Duodenal mucosa (tissue), 2 donors: ENCODE measurements at regions not wholly inside any gene's neighbourhood (a gene's known extent, or its start where the extent isn't known, plus 50 kb on each side); places are given as distances from the start of the nearest gene placed in this dataset.

Experiments
- H3K27ac ChIP-seq: one replicate; pipeline ENCODE4 v1.7.0; 2013; ENCODE audit warnings: low read depth, low read length
- H3K27me3 ChIP-seq, 2 donors: one replicate each; pipeline ENCODE4 v1.7.0; 2013; ENCODE audit warnings: low read length in 2 of 2, control low read depth in 1 of 2; ENCODE audit not compliant: insufficient read depth in 2 of 2, control insufficient read depth in 1 of 2
- H3K36me3 ChIP-seq, 2 donors: one replicate each; pipeline ENCODE4 v1.7.0; 2013; ENCODE audit warnings: low read length in 2 of 2, control low read depth in 1 of 2; ENCODE audit not compliant: insufficient read depth in 2 of 2, control insufficient read depth in 1 of 2
- H3K4me1 ChIP-seq, 2 donors: one replicate each; pipeline ENCODE4 v1.7.0; 2013; ENCODE audit warnings: low read length in 2 of 2, control low read depth in 1 of 2; ENCODE audit not compliant: insufficient read depth in 2 of 2, control insufficient read depth in 1 of 2
- H3K4me3 ChIP-seq, 2 donors: one replicate each; pipeline ENCODE4 v1.7.0; 2013; ENCODE audit warnings: low read length in 2 of 2, low read depth in 1 of 2
- H3K9ac ChIP-seq, 2 donors: one replicate each; pipeline ENCODE4 v1.7.0; 2013; ENCODE audit warnings: low read length in 2 of 2, low read depth in 1 of 2
- H3K9me3 ChIP-seq, 2 donors: one replicate each; pipeline ENCODE4 v1.7.0; 2013; ENCODE audit warnings: low read length in 2 of 2, control low read depth in 1 of 2; ENCODE audit not compliant: control insufficient read depth in 1 of 2

DNA sequence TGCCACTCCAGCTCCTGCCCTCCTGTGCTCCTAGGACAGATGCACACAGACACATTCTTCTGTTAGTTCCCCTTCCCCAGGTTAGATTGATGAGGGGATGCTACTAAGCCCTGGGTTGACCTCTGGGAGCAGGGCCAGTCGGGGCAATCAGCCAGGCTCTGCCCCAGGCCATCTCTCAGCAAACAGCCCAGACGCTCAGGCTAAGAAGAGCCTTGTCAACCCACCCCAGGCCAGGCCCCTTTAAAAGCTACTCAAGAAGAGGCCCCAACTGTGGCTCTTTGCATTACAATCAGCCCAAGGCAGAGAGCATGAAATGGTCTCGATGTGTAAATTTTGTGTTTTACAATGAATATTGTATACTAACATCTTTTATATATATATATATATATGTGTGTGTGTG lies 107.4 kb downstream of the TFAP2A start:
- H3K27me3 ChIP-seq: no peaks in the 10 kb centered on the region
- no peaks in the 10 kb centered on the region for H3K9me3 ChIP-seq
- no peak overlapping the region for H3K27ac ChIP-seq
- no peak overlapping the region for H3K4me3 ChIP-seq
- no peaks in the 10 kb centered on the region for H3K36me3 ChIP-seq
- H3K9ac ChIP-seq: no peak overlapping the region
- H3K4me1 ChIP-seq: no peaks in the 10 kb centered on the region

- no peaks in the 10 kb centered on the region for H3K27me3 ChIP-seq
- H3K4me1 ChIP-seq: no peaks in the 10 kb centered on the region
- no peak overlapping the region for H3K9ac ChIP-seq
- no peaks in the 10 kb centered on the region for H3K36me3 ChIP-seq
- no peak overlapping the region for H3K4me3 ChIP-seq
- no peak overlapping the region for H3K27ac ChIP-seq
- no peaks in the 10 kb centered on the region for H3K9me3 ChIP-seq
Observed at GRCh38 chr6:10307028-10307427, 107.8 kb downstream of the TFAP2A start.

DNA sequence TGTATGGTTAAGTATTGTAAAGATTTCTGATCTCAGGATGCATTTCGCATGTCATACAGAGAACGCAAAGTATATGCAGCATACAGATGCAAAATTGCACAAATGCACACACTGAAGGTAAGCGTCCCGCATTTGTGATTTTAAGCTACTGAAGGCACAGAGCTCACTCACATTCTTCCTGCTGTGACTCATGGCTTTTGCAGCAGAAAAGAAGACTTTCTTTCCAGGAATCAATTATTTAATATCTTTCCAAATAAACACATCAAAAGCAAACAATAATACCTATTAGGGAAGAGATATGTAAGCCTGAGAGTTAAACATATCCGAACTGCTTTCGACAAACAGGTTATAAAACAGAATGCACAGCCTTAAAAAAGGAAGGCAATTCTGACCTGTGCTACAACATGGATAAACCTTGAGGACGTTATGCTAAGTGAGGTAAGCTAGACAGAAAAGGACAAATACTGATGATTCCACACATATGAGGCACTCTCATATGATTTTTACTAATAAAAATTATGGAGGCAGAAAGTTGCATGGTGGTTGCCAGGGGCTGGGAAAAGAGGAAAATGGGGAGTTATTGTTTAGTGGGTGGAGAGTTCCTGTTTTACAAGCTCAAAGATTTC lies 109.0 kb downstream of the TFAP2A start:
- Histone ChIP-seq H3K9me3 (no peaks in the 10 kb centered on the region), H3K9ac (no peak overlapping the region), H3K4me3 (no peak overlapping the region), H3K4me1 (no peaks in the 10 kb centered on the region), H3K27me3 (no peaks in the 10 kb centered on the region), H3K36me3 (no peaks in the 10 kb centered on the region), H3K27ac (no peak overlapping the region)

- Histone ChIP-seq H3K36me3 (no peaks in the 10 kb centered on the region), H3K9me3 (no peaks in the 10 kb centered on the region), H3K4me1 (no peaks in the 10 kb centered on the region), H3K27me3 (no peaks in the 10 kb centered on the region), H3K27ac (no peak overlapping the region), H3K4me3 (no peak overlapping the region), H3K9ac (no peak overlapping the region)
Observed at GRCh38 chr6:10303608-10304506, 111.0 kb downstream of the TFAP2A start.

DNA sequence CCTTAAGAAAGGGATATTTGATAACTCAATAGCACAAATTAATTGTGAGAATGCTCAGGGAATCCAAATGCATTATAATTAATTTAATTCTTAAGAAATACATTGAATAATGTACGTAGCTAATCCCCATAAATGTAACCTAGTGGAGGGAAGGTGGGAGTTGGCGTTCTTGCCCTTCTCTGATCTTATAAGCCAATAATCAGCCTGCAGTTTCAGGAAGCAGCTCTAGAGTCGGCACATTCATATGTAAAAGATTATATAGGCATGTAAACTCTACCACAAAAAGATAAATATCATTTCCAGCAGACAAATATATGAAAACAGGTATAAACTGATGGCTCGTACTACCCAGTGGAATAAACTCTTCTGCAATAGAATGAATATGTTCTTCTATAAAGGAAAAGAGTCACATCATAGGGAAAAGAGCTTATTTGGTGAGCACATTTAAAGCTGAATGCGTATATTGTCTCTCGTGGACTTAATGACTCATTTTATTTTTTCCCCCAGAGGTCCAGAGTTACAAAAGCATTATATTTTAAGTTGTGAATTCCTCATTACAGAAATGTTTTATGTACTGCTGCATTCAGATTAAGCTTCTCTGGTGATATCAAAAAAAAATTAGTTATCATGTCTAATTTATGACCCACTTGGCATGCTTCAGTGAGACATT lies 112.2 kb downstream of the TFAP2A start:
- H3K4me1 ChIP-seq: no peaks in the 10 kb centered on the region
- H3K36me3 ChIP-seq: no peaks in the 10 kb centered on the region
- H3K9me3 ChIP-seq: no peaks in the 10 kb centered on the region
- no peaks in the 10 kb centered on the region for H3K27me3 ChIP-seq
- H3K27ac ChIP-seq: no peak overlapping the region
- H3K4me3 ChIP-seq: no peak overlapping the region
- H3K9ac ChIP-seq: no peak overlapping the region

DNA sequence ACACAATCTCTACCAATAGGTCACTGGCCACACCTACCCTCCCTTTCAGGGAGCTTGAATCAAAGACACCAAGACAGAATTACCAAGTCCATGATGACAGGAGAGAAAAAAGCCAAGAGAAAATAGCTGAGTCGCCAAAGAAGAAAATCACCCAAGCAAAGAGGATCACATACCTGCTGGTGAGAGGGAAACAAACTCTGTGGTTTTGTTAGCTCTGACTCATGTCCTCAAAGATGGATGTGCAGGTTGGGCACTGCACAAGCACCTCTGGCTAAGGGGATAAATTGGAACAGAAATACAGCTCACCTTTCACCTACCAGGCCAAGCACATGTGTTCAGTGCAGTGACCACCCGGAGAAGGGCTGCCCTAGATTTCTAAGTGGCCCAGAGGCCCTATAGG lies 114.8 kb downstream of the TFAP2A start:
- Histone ChIP-seq H3K9me3 (no peaks in the 10 kb centered on the region), H3K36me3 (no peaks in the 10 kb centered on the region), H3K27ac (no peak overlapping the region), H3K9ac (no peak overlapping the region), H3K4me3 (no peak overlapping the region), H3K4me1 (no peaks in the 10 kb centered on the region), H3K27me3 (no peaks in the 10 kb centered on the region)

DNA sequence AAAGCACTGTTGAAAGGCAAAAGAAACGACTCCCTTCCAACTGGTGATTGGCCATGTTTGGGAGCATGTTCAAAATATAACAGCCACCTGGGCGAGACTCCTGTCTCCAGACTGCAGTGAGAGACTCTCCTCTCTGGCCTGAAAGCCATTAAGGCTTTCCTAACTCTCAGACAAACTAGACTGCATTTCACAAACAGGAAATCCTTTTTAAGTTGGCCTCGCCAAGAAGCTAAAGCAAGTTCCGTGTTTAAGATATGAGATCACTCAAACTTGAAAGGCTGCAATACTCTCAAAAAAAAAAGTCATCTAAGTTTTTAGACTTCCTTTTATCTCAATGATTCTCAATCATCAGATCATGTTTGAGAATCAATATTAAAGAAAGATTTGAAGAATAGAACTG lies 117.0 kb downstream of the TFAP2A start:
- Histone ChIP-seq H3K4me3 (no peak overlapping the region), H3K4me1 (no peaks in the 10 kb centered on the region), H3K9ac (no peak overlapping the region), H3K27me3 (no peaks in the 10 kb centered on the region), H3K36me3 (no peaks in the 10 kb centered on the region), H3K27ac (no peak overlapping the region), H3K9me3 (no peaks in the 10 kb centered on the region)

GRCh38 chr6:10278746-10279145 lies 136.1 kb downstream of the TFAP2A start:
- Histone ChIP-seq H3K27me3 (no peaks in the 10 kb centered on the region), H3K9ac (no peak overlapping the region), H3K4me1 (no peaks in the 10 kb centered on the region), H3K4me3 (no peak overlapping the region), H3K36me3 (no peaks in the 10 kb centered on the region), H3K9me3 (no peaks in the 10 kb centered on the region), H3K27ac (no peak overlapping the region)

DNA sequence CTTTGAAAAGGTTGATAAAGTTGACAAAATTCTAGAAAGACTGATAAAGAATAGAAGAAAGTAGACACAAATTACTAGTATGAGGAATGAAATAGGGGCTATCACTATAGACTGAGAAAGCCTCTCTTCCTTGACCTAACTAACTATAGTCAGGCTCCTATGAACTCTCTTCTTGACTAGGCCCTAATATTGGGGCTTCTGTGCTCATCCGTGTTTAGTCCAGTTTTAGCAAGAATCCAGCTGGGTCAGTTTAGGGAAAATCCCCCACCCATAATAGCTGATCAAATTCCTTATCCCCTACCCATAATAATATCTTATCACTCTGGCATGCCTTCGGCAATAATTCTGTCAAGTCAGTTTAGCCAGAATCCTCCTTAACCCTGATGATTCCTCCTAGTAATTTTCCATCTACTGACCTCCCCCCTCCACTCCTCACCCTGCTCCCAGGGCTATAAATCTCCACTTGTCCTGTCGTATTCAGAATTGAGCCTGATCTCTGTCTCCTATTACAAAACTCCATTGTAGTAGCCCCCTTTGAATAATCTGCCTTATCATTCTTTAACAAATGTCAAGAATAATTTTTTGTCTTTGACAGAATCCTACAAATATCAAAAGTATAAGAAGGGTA lies 138.1 kb downstream of the TFAP2A start:
- Histone ChIP-seq H3K27ac (no peak overlapping the region), H3K36me3 (no peaks in the 10 kb centered on the region), H3K27me3 (no peaks in the 10 kb centered on the region), H3K9me3 (no peaks in the 10 kb centered on the region), H3K9ac (no peak overlapping the region), H3K4me3 (no peak overlapping the region), H3K4me1 (no peaks in the 10 kb centered on the region)

DNA sequence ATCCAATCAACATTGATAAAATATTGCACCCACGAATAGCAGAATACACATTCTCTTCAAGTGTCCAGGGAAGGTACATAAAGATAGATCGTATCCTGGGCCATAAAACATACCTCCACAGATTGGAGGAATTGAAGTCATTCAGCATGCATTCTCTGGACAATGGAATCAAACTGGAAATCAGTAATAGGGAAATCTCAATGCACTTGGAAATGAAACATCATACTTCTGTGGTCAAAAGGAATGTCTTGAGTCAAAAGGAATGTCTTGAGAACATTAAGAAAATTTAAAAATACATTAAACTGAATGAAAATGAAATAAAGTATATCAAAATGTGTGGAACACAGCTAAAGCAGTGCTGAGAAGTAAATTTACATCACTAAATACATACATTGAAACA lies 138.8 kb downstream of the TFAP2A start:
- no peaks in the 10 kb centered on the region for H3K9me3 ChIP-seq
- no peak overlapping the region for H3K4me3 ChIP-seq
- no peak overlapping the region for H3K27ac ChIP-seq
- H3K4me1 ChIP-seq: no peaks in the 10 kb centered on the region
- no peak overlapping the region for H3K9ac ChIP-seq
- no peaks in the 10 kb centered on the region for H3K36me3 ChIP-seq
- H3K27me3 ChIP-seq: no peaks in the 10 kb centered on the region
